Endodermal cell (in vitro differentiated cells): ENCODE measurements at regions not wholly inside any gene's neighbourhood (a gene's known extent, or its start where the extent isn't known, plus 50 kb on each side); places are given as distances from the start of the nearest gene placed in this dataset.

Experiments
- DNase-seq: peaks from one replicate; pipeline ENCODE4 v3.0.0-alpha.2; 2017
- H3K27ac ChIP-seq: 2 replicates; pipeline ENCODE4 v1.5.1; 2013; ENCODE audit warnings: mild to moderate bottlenecking, low read depth, low read length, moderate library complexity
- H3K27me3 ChIP-seq: 2 replicates; pipeline ENCODE4 v1.6.1; 2013; ENCODE audit warnings: mild to moderate bottlenecking, low read length, moderate library complexity; ENCODE audit not compliant: insufficient read depth, control insufficient read depth, poor library complexity, severe bottlenecking
- H3K36me3 ChIP-seq: 2 replicates; pipeline ENCODE4 v1.7.0; 2013; ENCODE audit warnings: mild to moderate bottlenecking, low read length, moderate library complexity; ENCODE audit not compliant: control insufficient read depth, insufficient read depth
- H3K4me1 ChIP-seq: one replicate; pipeline ENCODE4 v1.7.0; 2013; ENCODE audit warnings: low read length; ENCODE audit not compliant: control insufficient read depth, insufficient read depth
- H3K4me3 ChIP-seq: 2 replicates; pipeline ENCODE4 v1.5.1; 2013; ENCODE audit warnings: mild to moderate bottlenecking, low read length, moderate library complexity
- H3K9ac ChIP-seq: 2 replicates; pipeline ENCODE4 v1.6.1; 2013; ENCODE audit warnings: mild to moderate bottlenecking, low read length, moderate library complexity; ENCODE audit not compliant: poor library complexity, severe bottlenecking; ENCODE audit errors: extremely low read depth
- H3K9me3 ChIP-seq: 2 replicates; pipeline ENCODE4 v1.6.1; 2013; ENCODE audit warnings: mild to moderate bottlenecking, low read length, moderate library complexity; ENCODE audit not compliant: control insufficient read depth
- H3K27ac Mint-ChIP-seq: 2 replicates; pipeline ENCODE4 v1.8.0; 2020; ENCODE audit warnings: mixed read lengths
- H3K27me3 Mint-ChIP-seq: 2 replicates; pipeline ENCODE4 v1.8.0; 2021; ENCODE audit warnings: mild to moderate bottlenecking, mixed read lengths; ENCODE audit not compliant: insufficient read depth
- H3K36me3 Mint-ChIP-seq: 2 replicates; pipeline ENCODE4 v1.8.0; 2020; ENCODE audit warnings: low read depth, mixed read lengths
- H3K4me1 Mint-ChIP-seq: 2 replicates; pipeline ENCODE4 v1.8.0; 2020; ENCODE audit warnings: mixed read lengths
- H3K4me3 Mint-ChIP-seq: 2 replicates; pipeline ENCODE4 v1.8.0; 2020; ENCODE audit warnings: mild to moderate bottlenecking, moderate library complexity, mixed read lengths
- H3K9me3 Mint-ChIP-seq: 2 replicates; pipeline ENCODE4 v1.8.0; 2020; ENCODE audit warnings: mild to moderate bottlenecking, mixed read lengths
- WGBS, 2 experiments: methylation state at CpG; one replicate each; pipeline versions ENCODE4 v1.1.5 to v1.1.7; 2013; ENCODE audit warnings: missing lambda C conversion rate in 2 of 2, mixed read lengths in 1 of 2; ENCODE audit not compliant: insufficient coverage in 1 of 2, insufficient read length in 1 of 2; 5-methylcytosine and 5-hydroxymethylcytosine counted together
- TF ChIP-seq, protein P1 (sequence below): fragments of 200-600 bp; sonication (generic); conservative IDR thresholded peaks from 2 replicates; pipeline ENCODE4 v1.5.0; 2021; ENCODE audit warnings: antibody characterized with exemption, mild to moderate bottlenecking

GRCh38 chr10:104580774-104581675 lies 60.1 kb upstream of the SORCS3 start:
- Histone ChIP-seq H3K27me3 (no peaks in the 10 kb centered on the region), H3K4me3 (no peak overlapping the region), H3K9ac (no peak overlapping the region), H3K36me3 (no peaks in the 10 kb centered on the region), H3K9me3 (no peaks in the 10 kb centered on the region), H3K27ac (no peak overlapping the region), H3K4me1 (no peaks in the 10 kb centered on the region)
- Mint-ChIP-seq H3K4me3 (no peak overlapping the region), H3K27me3 (peaks cover 27% of the 10 kb centered on the region), H3K36me3 (no peaks in the 10 kb centered on the region), H3K4me1 (peaks cover 7% of the 10 kb centered on the region), H3K9me3 (no peaks in the 10 kb centered on the region), H3K27ac (no peak overlapping the region)
- peak; percentile 94 for DNase-seq
- 50 to 57% methylated on average over 15 to 20 of the region's 20 CpGs for WGBS, 2 experiments
- TF ChIP-seq, protein P1, sequence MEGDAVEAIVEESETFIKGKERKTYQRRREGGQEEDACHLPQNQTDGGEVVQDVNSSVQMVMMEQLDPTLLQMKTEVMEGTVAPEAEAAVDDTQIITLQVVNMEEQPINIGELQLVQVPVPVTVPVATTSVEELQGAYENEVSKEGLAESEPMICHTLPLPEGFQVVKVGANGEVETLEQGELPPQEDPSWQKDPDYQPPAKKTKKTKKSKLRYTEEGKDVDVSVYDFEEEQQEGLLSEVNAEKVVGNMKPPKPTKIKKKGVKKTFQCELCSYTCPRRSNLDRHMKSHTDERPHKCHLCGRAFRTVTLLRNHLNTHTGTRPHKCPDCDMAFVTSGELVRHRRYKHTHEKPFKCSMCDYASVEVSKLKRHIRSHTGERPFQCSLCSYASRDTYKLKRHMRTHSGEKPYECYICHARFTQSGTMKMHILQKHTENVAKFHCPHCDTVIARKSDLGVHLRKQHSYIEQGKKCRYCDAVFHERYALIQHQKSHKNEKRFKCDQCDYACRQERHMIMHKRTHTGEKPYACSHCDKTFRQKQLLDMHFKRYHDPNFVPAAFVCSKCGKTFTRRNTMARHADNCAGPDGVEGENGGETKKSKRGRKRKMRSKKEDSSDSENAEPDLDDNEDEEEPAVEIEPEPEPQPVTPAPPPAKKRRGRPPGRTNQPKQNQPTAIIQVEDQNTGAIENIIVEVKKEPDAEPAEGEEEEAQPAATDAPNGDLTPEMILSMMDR: peak; percentile 92

DNA sequence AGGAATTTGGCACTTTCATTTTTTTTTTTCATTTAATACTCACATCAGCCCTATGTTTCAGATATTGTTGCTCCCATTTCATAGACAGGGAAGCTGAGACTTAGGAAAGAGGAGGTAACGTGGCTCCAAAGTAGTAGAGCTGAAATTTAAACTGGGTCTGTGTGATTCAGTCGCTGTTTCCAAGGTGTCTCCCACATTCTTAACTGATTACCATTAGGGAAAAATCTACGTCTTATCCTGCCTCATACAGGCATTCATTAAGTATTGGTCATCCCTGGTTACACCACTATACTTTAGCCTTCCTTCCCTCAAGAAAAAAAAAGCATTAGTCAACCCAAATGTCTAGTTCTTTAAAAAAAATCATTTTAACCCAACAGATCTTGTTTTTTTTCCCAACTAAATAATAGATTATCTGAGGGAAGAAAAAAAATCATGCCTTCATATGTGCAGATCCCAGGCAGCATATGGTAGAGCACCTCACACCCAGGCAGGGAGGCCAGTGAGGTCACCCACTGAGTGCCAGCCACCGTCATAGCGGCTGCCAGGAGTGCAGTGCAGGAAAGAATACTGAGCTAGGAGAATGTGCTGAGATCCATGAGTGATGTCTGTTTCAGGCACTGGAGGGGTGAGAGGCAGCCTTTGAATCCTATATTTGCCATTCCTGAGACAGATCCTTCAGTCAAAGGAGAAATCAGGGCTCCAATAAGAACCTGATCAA lies 59.0 kb upstream of the SORCS3 start:
- no peak overlapping the region for H3K4me3 ChIP-seq
- H3K9ac ChIP-seq: no peak overlapping the region
- 80 to 92% methylated on average over 2 to 5 of the region's 5 CpGs for WGBS, 2 experiments
- no peak overlapping the region for H3K27ac ChIP-seq
- Mint-ChIP-seq H3K27ac (no peak overlapping the region), H3K36me3 (no peaks in the 10 kb centered on the region), H3K4me3 (no peak overlapping the region), H3K4me1 (peaks cover 12% of the 10 kb centered on the region), H3K9me3 (no peaks in the 10 kb centered on the region), H3K27me3 (peaks cover 27% of the 10 kb centered on the region)
- no peaks in the 10 kb centered on the region for H3K4me1 ChIP-seq
- no peaks in the 10 kb centered on the region for H3K27me3 ChIP-seq
- TF ChIP-seq, protein P1: no peak
- no peaks in the 10 kb centered on the region for H3K36me3 ChIP-seq
- no peaks in the 10 kb centered on the region for H3K9me3 ChIP-seq
- DNase-seq: no peak

- no peaks in the 10 kb centered on the region for H3K9me3 Mint-ChIP-seq
Observed at GRCh38 chr10:104582602-104582951, 58.5 kb upstream of the SORCS3 start.

More at GRCh38 chr10:104582602-104582951, 58.5 kb upstream of the SORCS3 start:
- Mint-ChIP-seq H3K27me3 (peaks cover 27% of the 10 kb centered on the region), H3K36me3 (no peaks in the 10 kb centered on the region), H3K27ac (no peak overlapping the region), H3K4me1 (peaks cover 12% of the 10 kb centered on the region), H3K4me3 (no peak overlapping the region)
- no peak overlapping the region for H3K9ac ChIP-seq
- no peaks in the 10 kb centered on the region for H3K9me3 ChIP-seq
- 76 to 77% methylated on average over 4 of the region's 4 CpGs for WGBS, 2 experiments
- H3K4me3 ChIP-seq: no peak overlapping the region
- no peaks in the 10 kb centered on the region for H3K4me1 ChIP-seq
- TF ChIP-seq, protein P1: no peak
- H3K36me3 ChIP-seq: no peaks in the 10 kb centered on the region
- H3K27ac ChIP-seq: no peak overlapping the region
- peak; percentile 38 for DNase-seq
- no peaks in the 10 kb centered on the region for H3K27me3 ChIP-seq
